Activated CD4-positive, alpha-beta T cell treated with anti-CD3 and anti-CD28 coated beads, Interleukin-2, amount 10 ng/mL, durations not matched to agents 7 days and 5 days (primary cell): ENCODE measurements at regions not wholly inside any gene's neighbourhood (a gene's known extent, or its start where the extent isn't known, plus 50 kb on each side); places are given as distances from the start of the nearest gene placed in this dataset.
"Not testable (repeated sequence)": the region's sequence is repeated elsewhere in the genome, so short reads cannot be mapped to it uniquely, and the experiment has no call there.

ENCODE experiments used
- CTCF ChIA-PET: fragments of 350-600 bp; sonication (Branson Sonifier 250); formaldehyde crosslinking; loops from one replicate; lab custom pipeline; 2021; ENCODE audit warnings: antibody characterized with exemption; lab: Charles Lee
- POLR2A ChIA-PET: fragments of 350-600 bp; sonication (Branson Sonifier 250); formaldehyde crosslinking; loops from one replicate; lab custom pipeline; 2021; ENCODE audit warnings: antibody characterized with exemption; lab: Charles Lee
- DNase-seq: peaks from one replicate; pipeline ENCODE4 v3.0.0-alpha.2; 2020
- H3K27ac Mint-ChIP-seq: one replicate; pipeline ENCODE4 v1.8.0; 2021; ENCODE audit warnings: mild to moderate bottlenecking, moderate library complexity, mixed read lengths
- H3K27me3 Mint-ChIP-seq: one replicate; pipeline ENCODE4 v1.8.0; 2021; ENCODE audit warnings: mixed read lengths
- H3K36me3 Mint-ChIP-seq: one replicate; pipeline ENCODE4 v1.8.0; 2021; ENCODE audit warnings: low read depth, mixed read lengths
- H3K4me1 Mint-ChIP-seq: one replicate; pipeline ENCODE4 v1.8.0; 2021; ENCODE audit warnings: mixed read lengths
- H3K4me3 Mint-ChIP-seq: one replicate; pipeline ENCODE4 v1.8.0; 2021; ENCODE audit warnings: mild to moderate bottlenecking, moderate library complexity, mixed read lengths
- H3K9me3 Mint-ChIP-seq: one replicate; pipeline ENCODE4 v1.8.0; 2021; ENCODE audit warnings: mixed read lengths

- no peak overlapping the region for H3K27ac Mint-ChIP-seq
- CTCF ChIA-PET: interaction anchor here (0.9 kb wide), 1 partner anchor 11 kb away, joined by 3 read pairs; no protein-coding TSS in a partner anchor
- H3K36me3 Mint-ChIP-seq: no peaks in the 10 kb centered on the region
- no peak overlapping the region for H3K4me3 Mint-ChIP-seq
- H3K4me1 Mint-ChIP-seq: no peaks in the 10 kb centered on the region
- POLR2A ChIA-PET: no interaction called here
- H3K27me3 Mint-ChIP-seq: no peaks in the 10 kb centered on the region
- no peak for DNase-seq
- H3K9me3 Mint-ChIP-seq: peaks cover 6% of the 10 kb centered on the region
Observed at GRCh38 chr1:177710696-177711620, 258.9 kb downstream of the SEC16B start.

DNA sequence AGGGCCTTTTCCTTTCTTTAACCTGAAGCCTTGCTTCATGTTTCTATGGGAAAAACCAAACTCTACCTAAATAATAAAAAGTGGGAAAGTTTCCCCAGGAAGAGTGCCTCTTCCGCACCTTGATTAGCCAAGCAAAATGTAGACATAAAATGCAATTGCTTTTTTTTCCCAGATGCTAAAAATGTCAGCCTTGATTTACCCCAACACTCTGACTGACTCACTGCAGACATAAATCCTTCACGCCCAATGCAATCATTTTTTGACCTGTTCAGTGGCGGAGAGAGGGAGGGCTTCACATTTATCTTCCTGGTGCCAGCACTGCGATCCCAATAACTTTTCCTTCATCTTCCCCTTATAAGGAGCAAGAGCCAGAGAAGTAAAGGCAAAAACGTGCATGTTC lies 261.5 kb downstream of the SEC16B start:
- CTCF ChIA-PET: interaction anchor here (0.6 kb wide), 1 partner anchor 720 kb away, joined by 3 read pairs; no protein-coding TSS in a partner anchor
- Mint-ChIP-seq H3K36me3 (no peaks in the 10 kb centered on the region), H3K4me3 (no peak overlapping the region), H3K27me3 (no peaks in the 10 kb centered on the region), H3K9me3 (peaks cover 6% of the 10 kb centered on the region), H3K27ac (no peak overlapping the region), H3K4me1 (no peaks in the 10 kb centered on the region)
- DNase-seq: no peak
- POLR2A ChIA-PET: no interaction called here

DNA sequence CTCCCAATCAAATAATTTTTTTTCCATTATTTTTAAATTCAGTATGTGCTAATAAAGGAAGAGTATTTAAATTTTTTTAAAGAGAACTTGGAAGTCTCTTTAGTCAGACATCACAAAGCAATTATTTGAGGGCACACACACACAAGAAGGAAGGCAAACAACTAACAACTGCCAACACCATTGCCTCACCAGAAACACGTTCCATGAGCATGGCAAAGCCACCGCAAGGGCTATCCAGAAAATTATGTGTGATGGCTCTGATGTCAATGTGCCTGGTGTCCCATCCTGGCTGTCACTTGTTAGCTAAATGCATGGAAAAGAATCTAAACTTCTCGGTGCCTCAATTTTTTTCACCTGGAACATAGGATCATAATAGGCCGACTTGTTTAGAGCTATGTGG lies 262.9 kb downstream of the SEC16B start:
- H3K27ac Mint-ChIP-seq: no peak overlapping the region
- H3K4me1 Mint-ChIP-seq: no peaks in the 10 kb centered on the region
- H3K4me3 Mint-ChIP-seq: no peak overlapping the region
- no peaks in the 10 kb centered on the region for H3K36me3 Mint-ChIP-seq
- CTCF ChIA-PET: no interaction called here
- POLR2A ChIA-PET: no interaction called here
- DNase-seq: no peak
- H3K9me3 Mint-ChIP-seq: peaks cover 2% of the 10 kb centered on the region
- no peaks in the 10 kb centered on the region for H3K27me3 Mint-ChIP-seq

GRCh38 chr1:177705839-177706238 lies 264.0 kb downstream of the SEC16B start:
- Mint-ChIP-seq H3K9me3 (peaks cover 2% of the 10 kb centered on the region), H3K36me3 (no peaks in the 10 kb centered on the region), H3K27me3 (no peaks in the 10 kb centered on the region), H3K27ac (no peak overlapping the region), H3K4me1 (no peaks in the 10 kb centered on the region), H3K4me3 (no peak overlapping the region)
- ChIA-PET POLR2A (no interaction called here), CTCF (no interaction called here)
- no peak for DNase-seq

GRCh38 chr1:177703888-177704446 lies 265.9 kb downstream of the SEC16B start:
- H3K27ac Mint-ChIP-seq: no peak overlapping the region
- no peaks in the 10 kb centered on the region for H3K9me3 Mint-ChIP-seq
- H3K4me1 Mint-ChIP-seq: no peaks in the 10 kb centered on the region
- H3K27me3 Mint-ChIP-seq: no peaks in the 10 kb centered on the region
- H3K4me3 Mint-ChIP-seq: no peak overlapping the region
- POLR2A ChIA-PET: no interaction called here
- no peaks in the 10 kb centered on the region for H3K36me3 Mint-ChIP-seq
- CTCF ChIA-PET: no interaction called here
- no peak for DNase-seq

- Mint-ChIP-seq H3K4me1 (no peaks in the 10 kb centered on the region), H3K9me3 (no peaks in the 10 kb centered on the region), H3K27ac (no peak overlapping the region), H3K4me3 (no peak overlapping the region), H3K27me3 (no peaks in the 10 kb centered on the region), H3K36me3 (no peaks in the 10 kb centered on the region)
- no peak for DNase-seq
- CTCF ChIA-PET: no interaction called here
- POLR2A ChIA-PET: no interaction called here
Observed at GRCh38 chr1:177701654-177702353, 268.1 kb downstream of the SEC16B start.

DNA sequence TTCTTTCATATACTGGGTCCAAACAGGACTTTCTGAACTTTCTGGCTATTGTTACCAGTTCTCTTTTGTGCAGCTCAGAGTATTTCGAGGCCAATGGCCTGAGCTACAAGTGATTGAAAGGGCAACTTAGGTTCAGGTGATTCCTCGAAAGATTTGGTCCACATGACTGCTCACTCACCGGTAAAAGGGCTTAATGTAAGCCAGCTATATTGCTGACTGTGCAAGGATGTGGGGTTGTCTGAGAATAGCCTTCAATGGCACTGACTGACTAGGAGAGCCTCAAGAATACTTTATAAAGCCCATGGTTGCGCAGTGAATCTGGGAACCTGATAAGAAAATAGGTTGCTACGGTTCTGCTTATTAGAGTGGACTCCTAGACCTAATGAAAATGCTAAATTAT lies 269.0 kb downstream of the SEC16B start:
- Mint-ChIP-seq H3K27ac (no peak overlapping the region), H3K4me1 (no peaks in the 10 kb centered on the region), H3K9me3 (no peaks in the 10 kb centered on the region), H3K4me3 (no peak overlapping the region), H3K36me3 (no peaks in the 10 kb centered on the region), H3K27me3 (no peaks in the 10 kb centered on the region)
- DNase-seq: no peak
- CTCF ChIA-PET: no interaction called here
- POLR2A ChIA-PET: no interaction called here

DNA sequence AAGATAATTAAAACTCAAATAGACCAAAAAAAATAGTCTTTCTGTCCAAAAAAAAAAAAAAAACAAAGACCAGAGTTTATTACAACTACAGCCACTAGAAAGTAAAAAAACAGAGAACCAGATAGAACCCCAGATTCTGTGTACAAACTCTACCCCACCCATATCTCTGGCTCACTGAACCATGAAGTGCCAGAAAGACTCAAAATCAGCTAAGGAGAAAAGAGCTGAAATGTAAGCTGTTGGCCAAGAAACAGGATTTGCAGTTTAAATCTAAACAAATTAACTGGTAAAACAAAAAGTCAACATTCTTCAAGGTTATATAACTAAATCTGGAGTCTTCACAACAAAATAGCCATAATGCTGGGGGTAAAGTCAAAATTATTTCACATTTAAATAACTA lies 278.9 kb downstream of the SEC16B start:
- Mint-ChIP-seq H3K9me3 (peaks cover 13% of the 10 kb centered on the region), H3K4me3 (no peak overlapping the region), H3K36me3 (no peaks in the 10 kb centered on the region), H3K27me3 (no peaks in the 10 kb centered on the region), H3K27ac (no peak overlapping the region), H3K4me1 (no peaks in the 10 kb centered on the region)
- ChIA-PET POLR2A (no interaction called here), CTCF (no interaction called here)
- no peak for DNase-seq

DNA sequence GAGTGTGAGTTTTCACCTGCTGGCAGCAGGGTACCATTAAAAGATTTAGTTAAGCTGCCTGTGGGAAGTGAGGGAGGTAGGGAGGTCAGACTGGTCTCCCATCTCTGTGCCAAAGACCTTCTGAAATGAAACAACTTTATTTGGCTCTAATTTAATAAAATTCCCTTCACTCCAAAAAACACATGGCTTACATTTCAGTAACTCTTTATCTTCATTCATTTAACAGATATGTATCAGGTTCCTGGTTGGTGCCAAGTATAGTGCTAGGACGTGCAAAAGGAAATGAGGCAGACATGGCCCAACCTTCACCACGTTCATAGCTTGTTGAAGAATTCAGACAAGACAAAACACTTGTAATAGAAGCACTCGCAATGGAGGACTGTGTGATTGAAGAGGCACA lies 282.3 kb downstream of the SEC16B start:
- no peak for DNase-seq
- ChIA-PET CTCF (interaction anchor here (0.6 kb wide), 1 partner anchor 1874 kb away, joined by 4 read pairs; no protein-coding TSS in a partner anchor), POLR2A (no interaction called here)
- H3K27ac Mint-ChIP-seq: no peak overlapping the region
- H3K9me3 Mint-ChIP-seq: peaks cover 8% of the 10 kb centered on the region
- H3K27me3 Mint-ChIP-seq: no peaks in the 10 kb centered on the region
- H3K4me1 Mint-ChIP-seq: no peaks in the 10 kb centered on the region
- no peaks in the 10 kb centered on the region for H3K36me3 Mint-ChIP-seq
- no peak overlapping the region for H3K4me3 Mint-ChIP-seq

DNA sequence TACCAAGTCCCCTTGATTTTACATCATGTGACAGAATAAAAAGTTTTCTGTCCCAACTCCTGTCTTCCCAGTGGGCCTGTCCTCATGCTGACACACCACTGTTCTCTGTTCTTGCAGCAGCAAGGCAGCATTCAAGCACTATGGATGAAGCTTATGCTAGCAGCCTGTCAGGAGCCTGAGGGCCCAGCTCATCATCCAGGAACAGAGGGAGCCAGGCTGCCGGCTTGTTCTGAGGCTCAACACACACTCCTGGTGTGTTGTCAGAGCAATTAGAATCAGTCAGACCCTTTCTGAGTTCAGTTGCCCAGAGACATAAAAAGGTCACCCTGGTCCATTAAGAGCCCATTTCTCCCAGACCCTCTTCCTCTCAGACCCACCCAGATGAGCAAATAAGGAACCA lies 282.9 kb downstream of the SEC16B start:
- Mint-ChIP-seq H3K36me3 (no peaks in the 10 kb centered on the region), H3K27me3 (no peaks in the 10 kb centered on the region), H3K4me1 (no peaks in the 10 kb centered on the region), H3K9me3 (peaks cover 5% of the 10 kb centered on the region), H3K4me3 (no peak overlapping the region), H3K27ac (no peak overlapping the region)
- CTCF ChIA-PET: no interaction called here
- DNase-seq: no peak
- POLR2A ChIA-PET: no interaction called here

GRCh38 chr1:177669161-177669560 lies 300.7 kb downstream of the SEC16B start:
- POLR2A ChIA-PET: no interaction called here
- no peak overlapping the region for H3K27ac Mint-ChIP-seq
- H3K4me3 Mint-ChIP-seq: no peak overlapping the region
- no peak for DNase-seq
- CTCF ChIA-PET: no interaction called here
- H3K36me3 Mint-ChIP-seq: no peaks in the 10 kb centered on the region
- no peaks in the 10 kb centered on the region for H3K9me3 Mint-ChIP-seq
- H3K4me1 Mint-ChIP-seq: no peaks in the 10 kb centered on the region
- H3K27me3 Mint-ChIP-seq: no peaks in the 10 kb centered on the region

- CTCF ChIA-PET: no interaction called here
- Mint-ChIP-seq H3K27ac (no peak overlapping the region), H3K4me3 (no peak overlapping the region), H3K27me3 (no peaks in the 10 kb centered on the region), H3K4me1 (no peaks in the 10 kb centered on the region), H3K36me3 (no peaks in the 10 kb centered on the region), H3K9me3 (no peaks in the 10 kb centered on the region)
- POLR2A ChIA-PET: no interaction called here
- no peak for DNase-seq
Observed at GRCh38 chr1:177665935-177666334, 303.9 kb downstream of the SEC16B start.

DNA sequence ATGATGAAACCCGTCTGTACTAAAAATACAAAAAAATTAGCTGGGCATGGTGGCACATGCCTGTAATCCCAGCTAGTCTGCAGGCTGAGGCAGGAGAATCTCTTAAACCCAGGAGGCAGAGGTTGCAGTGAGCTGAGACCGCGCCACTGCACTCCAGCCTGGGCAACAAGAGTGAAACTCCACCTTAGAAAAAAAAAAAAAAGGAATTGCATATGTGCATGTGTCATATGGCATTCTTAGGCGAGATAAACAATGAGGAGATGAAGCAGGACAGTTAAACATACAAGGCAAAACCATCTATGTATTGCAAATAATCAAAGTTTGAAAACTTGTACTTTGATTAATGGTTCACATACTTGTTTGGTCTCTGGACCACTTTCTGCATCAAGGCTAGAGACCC lies 305.1 kb downstream of the SEC16B start:
- H3K4me3 Mint-ChIP-seq, H3K4me1 Mint-ChIP-seq, POLR2A ChIA-PET, H3K9me3 Mint-ChIP-seq, DNase-seq, H3K36me3 Mint-ChIP-seq, CTCF ChIA-PET, H3K27ac Mint-ChIP-seq, H3K27me3 Mint-ChIP-seq: not testable (repeated sequence)
